Endodermal cell (in vitro differentiated cells): ENCODE measurements at regions not wholly inside any gene's neighbourhood (a gene's known extent, or its start where the extent isn't known, plus 50 kb on each side); places are given as distances from the start of the nearest gene placed in this dataset.

ENCODE experiments used
- DNase-seq: peaks from one replicate; pipeline ENCODE4 v3.0.0-alpha.2; 2017
- H3K27ac ChIP-seq: 2 replicates; pipeline ENCODE4 v1.5.1; 2013; ENCODE audit warnings: mild to moderate bottlenecking, low read depth, low read length, moderate library complexity
- H3K27me3 ChIP-seq: 2 replicates; pipeline ENCODE4 v1.6.1; 2013; ENCODE audit warnings: mild to moderate bottlenecking, low read length, moderate library complexity; ENCODE audit not compliant: insufficient read depth, control insufficient read depth, poor library complexity, severe bottlenecking
- H3K36me3 ChIP-seq: 2 replicates; pipeline ENCODE4 v1.7.0; 2013; ENCODE audit warnings: mild to moderate bottlenecking, low read length, moderate library complexity; ENCODE audit not compliant: control insufficient read depth, insufficient read depth
- H3K4me1 ChIP-seq: one replicate; pipeline ENCODE4 v1.7.0; 2013; ENCODE audit warnings: low read length; ENCODE audit not compliant: control insufficient read depth, insufficient read depth
- H3K4me3 ChIP-seq: 2 replicates; pipeline ENCODE4 v1.5.1; 2013; ENCODE audit warnings: mild to moderate bottlenecking, low read length, moderate library complexity
- H3K9ac ChIP-seq: 2 replicates; pipeline ENCODE4 v1.6.1; 2013; ENCODE audit warnings: mild to moderate bottlenecking, low read length, moderate library complexity; ENCODE audit not compliant: poor library complexity, severe bottlenecking; ENCODE audit errors: extremely low read depth
- H3K9me3 ChIP-seq: 2 replicates; pipeline ENCODE4 v1.6.1; 2013; ENCODE audit warnings: mild to moderate bottlenecking, low read length, moderate library complexity; ENCODE audit not compliant: control insufficient read depth
- H3K27ac Mint-ChIP-seq: 2 replicates; pipeline ENCODE4 v1.8.0; 2020; ENCODE audit warnings: mixed read lengths
- H3K27me3 Mint-ChIP-seq: 2 replicates; pipeline ENCODE4 v1.8.0; 2021; ENCODE audit warnings: mild to moderate bottlenecking, mixed read lengths; ENCODE audit not compliant: insufficient read depth
- H3K36me3 Mint-ChIP-seq: 2 replicates; pipeline ENCODE4 v1.8.0; 2020; ENCODE audit warnings: low read depth, mixed read lengths
- H3K4me1 Mint-ChIP-seq: 2 replicates; pipeline ENCODE4 v1.8.0; 2020; ENCODE audit warnings: mixed read lengths
- H3K4me3 Mint-ChIP-seq: 2 replicates; pipeline ENCODE4 v1.8.0; 2020; ENCODE audit warnings: mild to moderate bottlenecking, moderate library complexity, mixed read lengths
- H3K9me3 Mint-ChIP-seq: 2 replicates; pipeline ENCODE4 v1.8.0; 2020; ENCODE audit warnings: mild to moderate bottlenecking, mixed read lengths
- CTCF ChIP-seq: fragments of 200-600 bp; sonication (generic); conservative IDR thresholded peaks from 2 replicates; pipeline ENCODE4 v1.5.0; 2021; ENCODE audit warnings: antibody characterized with exemption, mild to moderate bottlenecking
- WGBS, 2 experiments: methylation state at CpG; one replicate each; pipeline versions ENCODE4 v1.1.5 to v1.1.7; 2013; ENCODE audit warnings: missing lambda C conversion rate in 2 of 2, mixed read lengths in 1 of 2; ENCODE audit not compliant: insufficient coverage in 1 of 2, insufficient read length in 1 of 2; 5-methylcytosine and 5-hydroxymethylcytosine counted together

GRCh38 chr9:80305136-80305535 is 733.4 kb downstream of the TLE4 start:
- H3K36me3 Mint-ChIP-seq: no peaks in the 10 kb centered on the region
- no peak overlapping the region for H3K4me3 Mint-ChIP-seq
- TF ChIP-seq CTCF: no peak
- H3K4me3 ChIP-seq: no peak overlapping the region
- H3K36me3 ChIP-seq: no peaks in the 10 kb centered on the region
- H3K27me3 ChIP-seq: no peaks in the 10 kb centered on the region
- H3K27ac Mint-ChIP-seq: no peak overlapping the region
- no peaks in the 10 kb centered on the region for H3K4me1 Mint-ChIP-seq
- no peak overlapping the region for H3K27ac ChIP-seq
- no peak overlapping the region for H3K9ac ChIP-seq
- H3K9me3 Mint-ChIP-seq: no peaks in the 10 kb centered on the region
- no peaks in the 10 kb centered on the region for H3K27me3 Mint-ChIP-seq
- no peak for DNase-seq
- H3K4me1 ChIP-seq: no peaks in the 10 kb centered on the region
- whole genome bisulfite sequencing, 2 experiments: 97% methylated on average over 1 of the region's 1 CpG; no CpG with 5 or more reads in 1 of the 2 experiments
- no peaks in the 10 kb centered on the region for H3K9me3 ChIP-seq

- Histone ChIP-seq H3K4me1 (no peaks in the 10 kb centered on the region), H3K36me3 (no peaks in the 10 kb centered on the region), H3K27me3 (no peaks in the 10 kb centered on the region), H3K4me3 (no peak overlapping the region), H3K9ac (no peak overlapping the region), H3K27ac (no peak overlapping the region), H3K9me3 (no peaks in the 10 kb centered on the region)
- Mint-ChIP-seq H3K27me3 (no peaks in the 10 kb centered on the region), H3K9me3 (peaks cover 21% of the 10 kb centered on the region), H3K4me3 (no peak overlapping the region), H3K4me1 (no peaks in the 10 kb centered on the region), H3K27ac (no peak overlapping the region), H3K36me3 (no peaks in the 10 kb centered on the region)
- 96 to 100% methylated on average over 1 of the region's 1 CpG for WGBS, 2 experiments
- no peak for DNase-seq
- no peak for TF ChIP-seq CTCF
These were observed 723.2 kb downstream of the TLE4 start for GRCh38 chr9:80294955-80295354.

GRCh38 chr9:80294318-80294717 is 722.6 kb downstream of the TLE4 start:
- Histone ChIP-seq H3K9me3 (no peaks in the 10 kb centered on the region), H3K27ac (no peak overlapping the region), H3K4me3 (no peak overlapping the region), H3K36me3 (no peaks in the 10 kb centered on the region), H3K27me3 (no peaks in the 10 kb centered on the region), H3K9ac (no peak overlapping the region), H3K4me1 (no peaks in the 10 kb centered on the region)
- 82% methylated on average over 1 of the region's 1 CpG; no CpG with 5 or more reads in 1 of the 2 experiments for WGBS, 2 experiments
- H3K36me3 Mint-ChIP-seq: no peaks in the 10 kb centered on the region
- H3K27ac Mint-ChIP-seq: no peak overlapping the region
- no peak for TF ChIP-seq CTCF
- H3K4me3 Mint-ChIP-seq: no peak overlapping the region
- no peaks in the 10 kb centered on the region for H3K4me1 Mint-ChIP-seq
- DNase-seq: no peak
- no peaks in the 10 kb centered on the region for H3K27me3 Mint-ChIP-seq
- peaks cover 21% of the 10 kb centered on the region for H3K9me3 Mint-ChIP-seq
